ENCODE measurements at regions not wholly inside any gene's neighbourhood (a gene's known extent, or its start where the extent isn't known, plus 50 kb on each side); places are given as distances from the start of the nearest gene placed in this dataset.
"Not testable (repeated sequence)": the region's sequence is repeated elsewhere in the genome, so short reads cannot be mapped to it uniquely, and the experiment has no call there.

DNA sequence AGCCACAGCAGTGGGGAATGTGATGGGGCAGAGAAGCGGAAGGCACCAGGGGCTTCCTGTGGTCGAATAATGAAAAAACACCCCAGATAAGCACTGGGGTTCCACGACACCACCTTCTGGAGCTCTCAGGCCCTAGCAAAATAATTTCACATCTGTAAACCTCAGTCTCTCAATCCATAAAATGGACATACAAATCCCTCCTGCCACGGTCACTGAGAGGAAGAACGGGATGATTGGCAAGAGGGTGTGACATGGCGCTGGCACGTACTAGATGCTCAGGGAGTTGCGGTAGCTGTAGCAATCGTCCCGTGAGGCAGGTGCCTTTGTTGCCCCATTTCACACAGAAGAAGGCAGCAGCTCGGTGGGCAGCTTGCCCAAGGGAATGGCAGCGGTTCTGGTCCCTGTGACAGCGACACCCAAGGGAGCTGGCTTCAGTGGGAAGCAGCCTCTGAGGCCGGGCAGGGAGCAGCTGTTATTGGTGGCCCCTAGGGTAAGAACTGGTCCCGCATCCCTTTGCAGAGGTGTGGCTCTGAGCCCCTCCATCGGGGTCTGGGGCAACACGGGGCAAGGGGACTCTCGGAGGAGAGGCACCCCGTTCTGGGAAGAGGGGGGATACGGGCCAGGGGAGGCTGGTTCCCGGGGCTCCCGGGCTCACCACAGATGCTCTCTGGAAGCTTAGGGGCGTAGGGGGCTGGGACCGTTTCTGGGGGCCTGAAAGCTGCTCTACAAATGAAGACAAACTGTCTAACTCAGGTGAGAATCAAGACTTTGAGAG, 114.0 kb upstream of the ALDH1A3 start:
- in situ Hi-C loops (cut with HindIII; ENCODE audit: low sequenced_read_pairs): loop anchor here (5.0 kb wide), 1 partner anchor 33 kb away; no protein-coding TSS in a partner anchor

DNA sequence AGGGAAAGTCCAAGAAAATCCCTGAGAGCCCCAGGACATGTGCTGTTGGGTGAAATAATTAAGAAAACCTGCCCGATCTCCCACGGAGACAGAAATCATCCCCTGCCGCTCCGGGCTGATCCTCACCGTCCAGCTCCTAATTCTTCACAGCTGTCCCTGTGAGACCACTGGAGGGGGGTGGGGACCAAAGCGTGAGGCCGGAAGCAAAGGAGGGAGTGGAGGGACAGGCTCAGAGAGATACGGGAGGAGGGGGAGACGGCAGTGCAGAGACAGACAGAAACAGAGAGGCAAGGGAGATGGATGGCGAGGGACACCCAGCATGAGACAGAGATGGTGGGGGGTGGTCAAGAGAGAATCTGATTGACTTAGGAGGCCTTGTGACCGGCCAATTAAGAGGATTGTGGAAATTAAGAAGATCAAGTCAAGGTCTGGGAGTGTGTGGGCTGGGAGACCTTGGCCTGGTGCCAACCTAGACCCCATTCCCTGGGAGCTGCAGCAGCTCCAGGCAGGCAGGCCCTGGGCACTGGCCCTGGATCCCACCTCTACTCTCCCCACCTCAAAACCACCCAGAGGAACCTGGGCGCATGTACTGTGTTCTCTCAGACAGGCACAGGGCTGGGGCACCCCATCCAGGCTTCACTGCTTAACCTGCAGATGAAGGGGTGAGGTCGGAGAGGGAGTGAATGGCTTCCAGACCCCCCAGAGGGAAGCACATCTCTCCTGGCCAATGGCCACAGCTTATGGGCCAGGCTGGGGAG, 113.2 kb upstream of the ALDH1A3 start:
- in situ Hi-C loops (cut with HindIII; ENCODE audit: low sequenced_read_pairs): loop anchor here (5.0 kb wide), 1 partner anchor 34 kb away; no protein-coding TSS in a partner anchor

DNA sequence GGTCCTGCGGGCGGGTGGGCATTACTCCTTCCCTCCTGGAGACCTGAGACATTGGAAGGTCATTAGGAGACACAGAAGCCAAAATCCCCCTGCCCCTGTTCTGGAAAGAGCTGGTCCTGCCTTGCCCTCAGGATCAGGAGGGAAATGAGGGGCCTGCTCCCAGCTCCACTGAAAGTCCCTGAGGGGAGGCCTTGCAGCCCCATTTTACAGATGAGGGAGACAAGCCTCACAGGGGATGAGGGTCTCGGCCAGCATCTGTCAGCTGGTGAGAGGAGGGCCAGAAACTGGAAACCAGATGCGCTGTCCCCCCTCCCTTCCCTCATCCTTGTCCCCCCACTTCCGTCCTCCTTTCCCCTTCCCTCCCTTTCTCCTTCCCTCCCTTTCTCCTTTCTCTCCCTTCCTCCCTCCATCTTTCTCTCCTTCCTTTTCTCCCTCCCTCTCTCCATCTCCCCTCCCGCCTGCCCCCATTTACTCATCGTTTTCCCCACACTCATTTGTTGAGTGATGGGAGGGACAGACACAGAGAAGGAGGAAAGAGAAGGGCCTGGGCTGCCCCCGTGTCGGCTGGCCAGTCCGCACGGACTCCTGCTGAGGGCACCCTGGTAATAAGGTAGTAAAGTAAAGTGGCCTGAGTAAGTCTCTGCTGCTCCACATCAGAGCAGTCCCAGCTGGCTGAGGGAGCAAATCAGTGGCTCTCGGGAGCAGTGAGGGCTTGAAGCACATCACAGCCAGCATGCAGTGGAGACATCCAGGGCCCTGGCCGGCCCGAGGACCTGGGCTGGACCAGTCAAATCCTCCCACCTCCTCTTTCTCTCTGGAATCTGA, 112.4 kb upstream of the ALDH1A3 start:
- in situ Hi-C loops (cut with HindIII; ENCODE audit: low sequenced_read_pairs): loop anchor here (5.0 kb wide), 1 partner anchor 35 kb away; no protein-coding TSS in a partner anchor

DNA sequence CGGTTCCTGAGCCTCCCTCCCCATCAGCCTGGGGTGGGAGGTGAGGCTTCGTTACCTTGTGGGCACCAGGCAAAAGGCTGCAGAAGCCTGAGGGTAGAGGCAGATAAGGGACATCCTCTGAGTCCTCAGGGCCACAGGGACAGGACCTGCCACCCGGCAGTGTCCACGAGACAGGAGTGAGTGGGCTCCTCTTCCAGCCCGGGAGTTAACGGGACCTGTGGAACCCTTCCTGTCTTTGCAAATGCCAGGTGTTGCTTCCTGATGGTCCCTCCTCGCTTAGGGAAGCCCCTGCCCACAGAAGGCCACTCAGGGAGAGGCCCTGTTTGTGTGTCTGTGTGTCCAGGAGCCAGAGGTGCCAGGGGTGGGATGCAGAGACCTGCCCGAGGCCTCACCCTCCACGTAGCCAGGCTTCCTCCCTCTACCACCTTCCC, 111.1 kb upstream of the ALDH1A3 start:
- in situ Hi-C loops (cut with HindIII; ENCODE audit: low sequenced_read_pairs): loop anchor here (5.0 kb wide), 1 partner anchor 36 kb away; no protein-coding TSS in a partner anchor

DNA sequence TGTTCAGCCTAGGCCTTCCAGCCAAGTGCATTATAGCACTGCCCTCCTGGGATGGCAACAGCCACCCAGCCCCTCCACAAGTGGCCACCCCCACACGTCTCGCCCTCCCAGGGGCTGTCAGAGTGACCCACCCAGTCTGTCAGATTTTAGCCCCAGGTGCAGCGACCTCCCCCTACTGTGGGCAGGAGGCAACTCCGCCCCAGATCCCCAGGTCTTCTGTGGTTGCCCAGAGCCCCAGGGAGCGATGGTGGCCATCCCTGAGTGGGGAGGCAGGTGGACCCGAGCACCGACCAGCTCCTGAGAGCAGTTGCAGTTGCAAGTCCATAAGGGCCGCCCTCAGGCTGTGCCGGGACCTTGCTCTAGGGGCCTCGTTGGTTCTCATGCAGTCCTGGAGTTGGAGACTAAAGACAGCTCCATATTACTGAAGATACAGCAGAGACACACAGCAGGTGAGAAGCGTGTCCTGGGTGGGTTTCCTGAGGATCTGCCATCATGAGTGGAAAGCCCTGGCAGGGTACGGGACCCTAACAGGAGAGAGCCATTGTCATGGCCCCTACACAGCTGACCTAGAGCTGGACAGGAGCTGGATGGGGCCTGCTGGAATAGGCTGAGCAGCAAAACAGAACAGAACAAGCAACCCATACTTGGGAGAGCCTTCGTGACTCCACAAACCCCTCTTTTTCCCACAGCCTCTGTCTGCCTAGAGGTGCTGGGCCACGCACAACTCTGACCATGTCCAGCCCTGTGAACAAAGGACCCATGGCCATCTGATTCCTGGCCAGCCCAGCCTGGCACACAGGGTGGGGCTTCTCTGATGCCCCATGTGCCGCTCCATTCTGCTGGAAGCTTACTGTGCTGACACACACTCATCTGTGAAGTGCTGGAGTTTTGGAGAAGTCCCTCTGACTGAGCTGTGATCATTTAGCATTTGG, 110.3 kb upstream of the ALDH1A3 start:
- in situ Hi-C loops (cut with HindIII; ENCODE audit: low sequenced_read_pairs): loop anchor here (5.0 kb wide), 1 partner anchor 37 kb away; no protein-coding TSS in a partner anchor

DNA sequence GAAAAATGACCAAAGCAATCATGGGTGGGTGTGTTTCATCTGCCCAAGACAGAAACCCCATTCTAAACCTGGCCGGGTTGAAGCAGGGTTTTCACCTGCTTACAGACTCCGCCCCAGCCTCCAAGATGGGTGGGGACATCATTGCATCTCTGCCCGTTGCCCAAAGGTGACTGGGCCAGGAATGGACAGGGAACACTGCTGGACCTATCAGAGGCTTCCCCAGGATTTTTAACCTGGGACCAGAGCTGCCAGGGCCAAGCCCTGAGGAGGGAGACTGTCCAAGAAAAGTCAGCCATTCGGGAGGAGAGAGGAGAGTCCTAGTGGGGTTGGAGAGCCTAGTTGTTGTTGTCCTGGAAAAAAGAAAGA, 109.7 kb upstream of the ALDH1A3 start:
- in situ Hi-C loops (cut with HindIII; ENCODE audit: low sequenced_read_pairs): loop anchor here (5.0 kb wide), 1 partner anchor 38 kb away; no protein-coding TSS in a partner anchor

DNA sequence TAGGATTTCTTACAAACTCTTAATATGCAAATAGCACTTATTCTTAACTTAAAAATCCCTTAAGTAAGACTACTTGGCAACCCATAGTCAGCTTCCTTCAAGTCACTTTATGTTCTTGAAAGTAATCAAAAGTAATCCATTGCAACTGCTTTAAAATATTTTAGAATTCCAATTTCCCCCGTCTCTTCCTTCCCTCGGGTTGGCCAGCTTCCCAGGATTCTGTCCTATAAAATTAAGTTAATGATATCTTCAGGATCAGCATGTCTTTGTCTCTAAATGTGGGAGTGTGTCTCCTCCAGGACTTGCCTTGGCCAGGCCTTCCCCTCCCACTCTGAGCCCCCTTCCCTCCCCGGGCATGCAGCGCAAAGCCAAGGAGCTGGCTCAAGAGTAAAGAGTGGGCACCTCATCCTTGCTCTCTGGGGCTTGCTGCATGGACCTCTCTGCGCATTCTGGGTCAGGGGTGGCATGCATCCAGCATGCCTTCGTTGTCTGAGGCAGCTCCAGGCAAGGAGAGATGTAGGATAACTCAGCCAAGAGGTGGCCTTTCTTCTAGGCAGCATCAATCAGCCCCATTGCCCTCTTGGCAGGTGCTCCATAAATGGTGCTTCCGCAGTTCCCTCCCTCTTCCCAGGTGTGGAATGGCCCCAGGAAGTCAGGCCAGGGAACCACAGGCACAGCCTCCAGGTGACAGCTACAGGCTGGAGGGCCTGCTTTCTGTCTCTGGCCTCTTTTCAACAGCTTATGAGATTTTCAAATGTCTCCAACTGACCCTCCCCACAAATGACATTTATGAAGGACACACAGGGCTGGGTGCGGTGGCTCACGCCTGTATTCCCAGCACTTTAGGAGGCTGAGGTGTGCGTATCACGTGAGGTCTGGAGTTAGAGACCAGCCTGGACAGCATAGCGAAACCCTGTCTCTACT, 108.7 kb upstream of the ALDH1A3 start:
- in situ Hi-C loops (cut with HindIII; ENCODE audit: low sequenced_read_pairs): no loop called here

DNA sequence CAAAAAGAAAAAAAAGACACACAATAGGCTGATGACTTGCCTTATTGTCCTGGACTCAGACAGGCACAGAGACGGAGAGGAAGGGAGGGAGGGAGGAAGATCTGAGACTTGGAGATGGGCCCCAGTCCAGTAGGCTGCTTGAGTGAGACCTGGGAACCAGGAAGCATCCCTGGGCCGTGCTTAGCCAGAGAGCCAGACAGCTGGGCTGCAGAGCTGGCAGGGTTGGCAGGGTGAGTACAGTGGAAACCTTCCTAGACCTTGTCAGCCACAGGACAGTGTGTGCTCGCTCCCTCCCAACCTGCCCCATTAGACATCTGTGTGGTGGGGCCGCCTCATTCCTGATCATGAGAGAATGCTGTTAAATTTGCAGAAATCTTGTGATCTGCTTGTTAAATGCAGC, 107.9 kb upstream of the ALDH1A3 start:
- in situ Hi-C loops (cut with HindIII; ENCODE audit: low sequenced_read_pairs): no loop called here

DNA sequence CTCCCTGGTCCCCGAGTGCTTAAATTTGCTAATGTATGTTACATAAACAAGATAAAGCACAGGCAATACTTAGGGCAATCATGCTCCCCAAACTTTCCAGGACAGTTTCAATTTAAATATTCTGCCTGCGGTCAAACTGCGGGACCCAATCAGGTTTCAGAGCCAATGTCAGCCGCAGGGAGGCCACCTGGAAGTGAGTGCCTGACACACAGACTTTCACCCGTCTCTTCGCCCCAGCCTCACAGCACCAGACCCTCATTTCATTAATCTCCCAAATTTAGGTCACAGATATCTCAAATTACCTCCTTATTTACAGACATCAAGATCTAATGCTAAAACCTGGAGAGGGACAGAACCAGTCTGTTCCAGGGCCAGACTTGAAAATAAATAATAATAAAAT, 107.2 kb upstream of the ALDH1A3 start:
- in situ Hi-C loops (cut with HindIII; ENCODE audit: low sequenced_read_pairs): no loop called here

DNA sequence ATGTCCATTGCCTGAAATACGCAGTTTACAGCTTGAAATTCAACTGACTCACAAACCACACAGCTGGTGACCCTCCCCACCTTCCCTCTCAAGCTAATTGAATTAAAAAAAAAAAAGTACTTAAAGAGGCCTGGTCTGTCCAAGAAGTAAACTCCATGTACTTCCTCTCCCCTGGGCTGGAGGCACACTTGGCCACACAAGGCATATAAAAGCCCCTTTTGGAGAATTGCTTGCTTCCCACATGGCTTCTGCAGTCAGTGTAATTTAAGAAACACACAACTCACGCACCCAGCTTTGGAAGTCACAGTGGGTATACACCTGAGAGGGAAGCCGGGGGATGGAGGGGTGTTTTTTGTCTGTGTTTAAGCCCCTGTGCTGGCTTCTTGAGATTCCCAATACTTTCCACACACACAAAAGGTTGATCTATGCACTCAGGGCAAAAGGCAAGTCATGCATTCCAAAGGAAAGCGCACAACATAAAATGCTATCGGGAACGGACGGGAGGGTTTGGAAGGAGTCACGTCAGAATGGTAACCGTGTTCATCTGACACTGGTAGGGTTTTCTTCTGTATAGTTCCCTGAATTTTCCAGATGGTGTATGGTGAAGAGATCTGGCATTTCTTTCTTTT, 106.6 kb upstream of the ALDH1A3 start:
- in situ Hi-C loops (cut with HindIII; ENCODE audit: low sequenced_read_pairs): no loop called here

DNA sequence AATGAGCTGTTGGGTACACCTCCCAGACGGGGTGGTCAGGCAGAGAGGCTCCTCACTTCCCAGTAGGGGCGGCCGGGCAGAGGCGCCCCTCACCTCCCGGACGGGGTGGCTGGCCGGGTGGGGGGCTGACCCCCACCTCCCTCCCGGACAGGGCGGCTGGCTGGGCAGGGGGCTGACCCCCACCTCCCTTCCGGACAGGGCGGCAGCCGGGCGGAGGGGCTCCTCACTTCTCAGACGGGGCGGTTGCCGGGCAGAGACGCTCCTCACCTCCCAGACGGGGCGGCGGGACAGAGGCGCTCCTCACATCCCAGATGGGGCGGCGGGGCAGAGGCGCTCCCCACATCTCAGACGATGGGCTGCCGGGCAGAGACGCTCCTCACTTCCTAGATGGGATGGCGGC, 105.6 kb upstream of the ALDH1A3 start:
- in situ Hi-C loops (cut with HindIII; ENCODE audit: low sequenced_read_pairs): not testable (repeated sequence)

DNA sequence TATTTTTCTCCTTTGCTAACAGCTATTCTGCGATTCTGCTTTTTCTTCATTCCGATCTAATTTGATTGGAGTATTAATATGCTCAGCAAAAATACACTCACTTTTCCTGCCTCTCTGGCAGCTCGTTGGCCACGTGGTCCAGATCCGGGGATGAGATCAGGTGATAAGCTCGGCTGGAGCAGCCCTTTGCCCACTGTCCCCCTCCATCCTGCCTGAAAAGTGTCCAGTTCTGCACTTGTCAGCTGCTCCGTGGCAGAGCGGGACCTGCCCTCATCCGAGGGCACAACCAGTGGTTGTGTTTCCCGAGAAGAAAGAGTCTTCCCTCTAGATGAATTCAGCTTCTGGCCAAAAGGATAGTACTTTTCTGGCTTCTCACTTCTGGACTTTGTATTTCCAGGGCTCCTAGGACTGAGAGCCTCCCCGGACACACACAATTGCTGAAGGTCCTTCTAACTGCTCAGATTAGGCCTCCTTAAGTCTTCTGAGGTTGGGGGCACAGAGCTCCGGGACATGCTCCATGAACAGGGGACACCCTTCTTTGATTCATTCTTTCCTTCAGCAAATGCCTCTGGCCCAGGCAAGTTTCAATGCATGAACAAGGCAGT, 103.9 kb upstream of the ALDH1A3 start:
- in situ Hi-C loops (cut with HindIII; ENCODE audit: low sequenced_read_pairs): loop anchor here (5.0 kb wide), 1 partner anchor 37 kb away; no protein-coding TSS in a partner anchor

DNA sequence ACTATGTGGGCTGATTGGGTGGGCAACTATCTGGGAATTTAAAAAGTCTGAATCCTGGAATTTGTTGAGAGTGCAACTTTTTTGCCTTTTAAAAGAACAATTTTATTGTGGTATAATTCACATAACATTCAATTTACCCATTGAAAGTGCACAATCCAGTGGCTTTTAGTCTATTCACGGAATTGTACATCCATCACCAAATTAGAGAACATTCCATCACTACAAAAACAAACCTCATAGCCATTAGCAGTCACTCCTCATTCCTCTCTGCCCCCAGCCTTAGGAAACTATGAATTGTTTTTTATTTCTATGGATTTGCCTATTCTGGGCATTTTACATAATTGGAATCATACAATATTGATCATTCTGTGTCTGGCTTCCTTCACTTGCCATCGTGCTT, 101.8 kb upstream of the ALDH1A3 start:
- in situ Hi-C loops (cut with HindIII; ENCODE audit: low sequenced_read_pairs): loop anchor here (5.0 kb wide), 1 partner anchor 34 kb away; no protein-coding TSS in a partner anchor

DNA sequence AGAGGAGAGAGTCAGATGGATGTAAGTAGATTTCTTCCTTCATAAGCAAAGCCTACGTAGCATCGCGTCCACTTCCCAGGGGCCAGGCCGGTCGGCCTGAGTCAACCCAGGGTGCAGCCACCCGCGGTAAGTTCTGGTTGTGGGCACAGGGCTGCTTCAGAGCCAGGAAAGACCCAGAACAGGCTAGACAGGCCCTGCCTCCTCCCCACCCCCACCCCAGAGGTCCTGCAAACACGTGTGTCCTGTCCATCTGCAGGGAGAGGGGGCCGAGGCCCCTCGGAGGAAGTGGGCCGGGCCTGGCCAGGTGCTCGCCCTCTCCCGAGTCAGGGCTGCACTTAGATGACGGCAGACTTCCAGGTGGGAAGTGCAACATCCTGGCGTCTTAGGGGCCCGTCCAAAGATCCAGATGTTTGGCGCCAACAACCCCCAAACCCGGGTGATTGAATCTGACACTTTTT, 100.8 kb upstream of the ALDH1A3 start:
- in situ Hi-C loops (cut with HindIII; ENCODE audit: low sequenced_read_pairs): loop anchor here (5.0 kb wide), 1 partner anchor 33 kb away; no protein-coding TSS in a partner anchor

DNA sequence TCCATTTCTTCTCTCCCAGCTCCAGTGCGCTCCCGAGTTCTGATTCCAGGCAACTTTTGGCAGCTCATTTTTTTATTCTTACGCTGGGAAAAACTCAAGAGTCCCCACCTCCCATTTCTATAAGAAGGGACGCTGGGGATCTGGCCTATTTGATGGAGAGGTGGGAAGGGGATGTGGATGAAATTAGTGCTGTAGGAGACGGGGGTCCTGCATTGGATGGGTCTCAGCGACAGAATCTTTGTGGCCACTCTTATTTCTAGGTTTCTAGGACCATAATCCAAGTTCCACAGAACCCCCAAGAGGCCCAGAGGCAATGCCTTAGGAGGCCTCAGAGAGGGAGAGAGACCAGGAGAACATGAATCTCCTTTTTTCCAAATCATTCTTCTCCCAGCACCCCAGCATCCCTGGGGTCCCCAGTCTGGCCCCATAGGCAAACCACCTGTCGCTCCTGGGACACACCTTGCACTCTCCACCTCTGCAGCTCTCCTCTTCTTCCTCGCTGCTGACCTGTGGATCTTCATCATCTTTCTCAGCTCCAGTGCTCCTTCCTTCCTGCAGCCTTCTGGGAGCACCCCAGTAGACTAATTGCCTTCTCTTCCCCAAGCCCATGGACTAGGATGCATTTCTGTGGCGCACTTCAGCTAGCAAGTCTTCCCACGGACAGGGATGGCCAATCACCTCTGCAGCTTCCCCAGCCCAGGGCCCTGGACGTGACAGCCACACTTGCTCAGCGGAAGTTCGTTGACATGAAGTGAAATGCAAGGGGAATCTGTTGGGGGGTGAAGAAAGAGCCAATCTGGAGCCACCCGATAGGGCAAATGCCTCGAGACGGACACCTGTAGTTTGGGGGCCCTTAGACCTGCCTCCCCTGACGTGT, 100.1 kb upstream of the ALDH1A3 start:
- in situ Hi-C loops (cut with HindIII; ENCODE audit: low sequenced_read_pairs): loop anchor here (5.0 kb wide), 1 partner anchor 33 kb away; no protein-coding TSS in a partner anchor

DNA sequence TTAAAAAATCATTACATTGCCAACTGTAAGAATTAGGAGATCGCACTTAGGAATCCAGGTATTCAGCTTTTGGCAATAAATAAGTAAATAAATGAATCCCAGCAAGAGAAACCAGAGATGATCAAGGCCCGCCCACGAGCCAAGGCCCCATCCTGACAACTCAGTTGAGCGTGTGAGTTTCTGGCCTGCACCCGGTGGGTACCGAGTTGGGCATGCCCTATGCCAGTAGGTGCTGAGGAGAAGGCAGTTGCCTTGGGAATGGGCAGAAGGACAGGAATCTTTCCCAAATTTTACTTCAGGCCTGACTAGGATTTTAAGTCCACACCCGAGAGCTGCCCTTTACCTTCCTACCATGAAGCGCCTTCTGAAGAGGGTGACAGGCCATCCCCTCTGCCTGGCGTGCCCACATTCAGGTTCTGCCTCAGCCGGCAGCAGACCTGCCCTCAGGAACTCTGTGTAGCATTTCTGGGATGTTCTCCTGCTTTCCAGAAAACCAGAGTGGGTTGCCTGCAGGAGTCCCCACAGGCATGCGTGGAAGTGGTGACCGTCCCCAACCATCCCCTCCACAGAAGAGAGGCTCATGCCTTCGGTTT, 99.3 kb upstream of the ALDH1A3 start:
- in situ Hi-C loops (cut with HindIII; ENCODE audit: low sequenced_read_pairs): no loop called here

Data from endothelial cell of hepatic sinusoid (primary cell).